GM19043 (cell line): ENCODE measurements at regions not wholly inside any gene's neighbourhood (a gene's known extent, or its start where the extent isn't known, plus 50 kb on each side); places are given as distances from the start of the nearest gene placed in this dataset.

Source experiments
- ATAC-seq: cut with Tn5 transposase; IDR thresholded peaks from one replicate; pipeline ENCODE4 v1.9.1; 2021; ENCODE audit warnings: low read depth; ENCODE audit not compliant: unreplicated experiment

- no peak for ATAC-seq
Measured at GRCh38 chr12:85568395-85569103, 267.7 kb downstream of the RASSF9 start.

DNA sequence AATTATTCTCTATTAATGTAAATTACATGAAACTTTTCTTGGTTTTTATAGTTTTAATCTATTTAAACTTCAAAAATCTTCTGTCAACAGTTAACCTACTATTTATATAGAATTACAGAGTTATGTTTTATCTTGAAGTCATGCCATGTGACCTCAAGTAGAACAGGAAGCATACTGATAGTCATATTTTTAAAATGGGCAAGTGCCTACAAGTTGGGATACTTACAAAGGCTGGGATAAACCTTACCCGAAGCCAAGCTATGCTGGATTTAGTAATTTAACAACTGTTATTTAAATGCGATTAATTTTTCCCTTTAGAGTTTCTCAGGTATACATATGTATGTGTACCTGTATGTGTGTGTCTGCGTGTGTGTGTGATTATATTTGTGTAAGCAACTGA is 266.9 kb downstream of the RASSF9 start:
- ATAC-seq, result no peak

- ATAC-seq, result no peak
Measured at GRCh38 chr12:85572956-85573355, 263.3 kb downstream of the RASSF9 start.

- ATAC-seq, result no peak
Measured at GRCh38 chr12:85573635-85574214, 262.5 kb downstream of the RASSF9 start.

- ATAC-seq, result no peak
Measured at GRCh38 chr12:85574291-85574690, 261.9 kb downstream of the RASSF9 start.

DNA sequence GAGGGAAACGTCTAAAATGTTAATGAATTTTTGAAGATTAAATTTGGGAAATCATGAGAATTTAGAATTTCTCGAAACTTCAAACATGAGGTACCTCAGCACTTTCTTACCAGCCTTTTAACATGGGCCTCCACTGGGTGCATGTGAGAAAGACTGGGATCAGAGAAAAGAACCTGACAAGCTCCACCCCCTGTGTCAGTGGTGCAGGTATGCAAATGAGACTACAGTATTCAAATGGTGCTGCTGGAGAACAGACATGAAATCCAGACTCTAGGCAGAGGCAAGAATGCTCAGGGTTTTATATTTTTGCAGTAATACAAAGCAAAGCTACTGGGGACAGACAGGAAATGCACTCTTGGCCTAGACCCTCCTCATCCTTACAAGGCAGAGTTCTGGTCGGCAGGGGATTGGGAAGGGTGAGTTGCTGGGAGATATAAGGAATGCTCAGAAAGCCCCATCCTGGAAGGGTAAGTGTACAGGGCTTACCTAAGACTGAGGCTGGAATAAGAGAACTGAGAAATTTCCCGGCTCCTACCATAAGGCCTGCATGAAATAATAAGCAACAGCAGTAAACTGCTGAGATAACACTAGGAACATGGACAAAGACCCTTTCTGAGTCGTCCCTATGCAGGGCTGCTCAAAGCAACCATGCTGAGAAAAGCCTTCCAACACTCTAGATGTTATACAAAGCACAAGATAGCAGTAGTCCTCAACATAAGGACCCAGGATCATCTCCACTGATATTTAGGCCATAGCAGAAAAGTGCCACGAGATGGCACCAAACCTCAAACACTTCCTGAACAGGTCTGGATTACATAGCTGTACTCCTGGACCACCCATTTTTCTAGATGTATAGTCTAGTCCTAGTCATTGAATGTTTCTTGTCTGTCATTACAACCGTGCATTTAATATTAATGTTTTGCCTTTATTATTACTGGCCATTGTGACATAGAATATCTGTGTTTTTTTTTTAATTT is 260.8 kb downstream of the RASSF9 start:
- peak; percentile 97 for ATAC-seq

DNA sequence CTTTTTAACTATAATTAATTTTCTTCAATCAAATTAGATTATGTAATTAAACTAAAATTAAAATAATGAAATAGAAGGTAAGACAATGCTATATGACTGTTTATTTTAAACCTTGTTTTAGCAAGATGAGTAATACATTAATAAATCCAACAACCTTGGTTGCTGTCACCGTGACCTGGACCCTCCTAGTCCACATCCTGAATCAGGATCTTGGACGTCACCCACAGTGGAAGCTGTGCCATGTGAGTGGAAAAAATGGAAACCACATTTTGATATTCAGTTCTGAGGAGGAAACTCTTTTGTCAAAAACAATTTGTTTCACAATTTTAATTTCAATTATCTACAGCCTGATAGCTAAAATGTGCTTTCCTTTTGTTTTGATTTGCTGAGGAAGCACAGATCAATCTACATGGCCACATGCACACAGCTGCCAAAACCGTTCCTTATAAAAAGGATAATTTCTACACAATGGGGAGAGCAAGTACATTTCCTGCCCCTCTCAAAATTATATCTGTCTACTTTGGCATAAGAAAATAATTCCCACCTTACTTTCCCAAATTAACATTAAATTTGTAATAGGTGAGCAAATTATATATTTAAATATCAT is 255.5 kb downstream of the RASSF9 start:
- ATAC-seq, result no peak

DNA sequence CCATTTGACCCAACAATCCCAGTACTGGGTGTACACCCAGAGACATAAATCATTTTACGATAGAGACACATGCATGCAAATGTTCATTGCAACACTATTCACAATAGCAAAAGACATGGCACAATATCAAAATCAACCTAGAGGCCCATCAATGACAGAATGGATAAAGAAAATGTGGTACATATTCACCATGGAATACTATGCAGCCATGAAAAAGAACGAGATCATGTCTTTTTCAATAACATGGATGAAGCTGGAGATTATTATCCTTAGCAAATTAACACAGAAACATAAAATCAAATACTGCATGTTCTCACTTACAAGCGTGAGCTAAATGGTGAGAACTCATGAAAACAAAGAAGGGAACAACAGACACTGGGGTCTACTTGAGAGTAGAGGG is 249.1 kb downstream of the RASSF9 start:
- no peak for ATAC-seq

DNA sequence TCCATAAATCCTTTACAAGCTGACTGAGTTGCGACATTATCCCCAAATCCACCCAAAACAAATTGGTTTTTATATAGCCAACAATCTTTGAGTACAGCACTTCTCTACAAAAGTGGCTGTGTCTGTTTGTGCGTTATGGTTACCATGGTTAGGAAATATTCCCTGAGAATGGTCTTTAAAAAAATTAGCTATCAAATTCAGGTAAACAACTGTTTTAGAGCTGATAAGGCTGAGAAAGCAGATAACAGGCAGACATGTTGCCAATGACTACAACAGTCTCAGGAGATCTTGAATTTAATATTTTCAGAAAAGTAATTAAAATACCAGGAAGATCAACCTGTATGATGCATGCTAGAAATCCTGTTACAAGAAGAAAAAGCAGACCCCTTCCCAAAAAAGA is 248.0 kb downstream of the RASSF9 start:
- ATAC-seq, result no peak

- no peak for ATAC-seq
Measured at GRCh38 chr12:85600841-85601240, 235.4 kb downstream of the RASSF9 start.

DNA sequence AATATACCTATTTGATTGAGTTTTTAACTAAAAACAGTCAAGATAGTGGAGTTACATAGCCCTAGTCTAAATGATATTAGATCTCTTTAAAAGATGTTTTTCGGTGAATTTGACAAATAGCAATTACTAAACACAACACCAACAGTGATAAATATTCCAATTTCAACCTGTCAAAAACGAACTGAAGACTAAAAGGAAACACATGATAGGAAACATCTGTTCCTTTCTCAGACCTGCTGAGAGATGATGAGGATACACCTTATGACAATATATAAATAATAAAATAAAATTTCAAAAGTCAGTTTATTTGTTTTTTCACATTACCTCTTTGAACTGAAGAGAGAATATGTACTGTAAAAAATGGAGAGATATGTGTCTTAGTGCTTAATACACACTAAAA is 232.7 kb downstream of the RASSF9 start:
- ATAC-seq, result no peak

DNA sequence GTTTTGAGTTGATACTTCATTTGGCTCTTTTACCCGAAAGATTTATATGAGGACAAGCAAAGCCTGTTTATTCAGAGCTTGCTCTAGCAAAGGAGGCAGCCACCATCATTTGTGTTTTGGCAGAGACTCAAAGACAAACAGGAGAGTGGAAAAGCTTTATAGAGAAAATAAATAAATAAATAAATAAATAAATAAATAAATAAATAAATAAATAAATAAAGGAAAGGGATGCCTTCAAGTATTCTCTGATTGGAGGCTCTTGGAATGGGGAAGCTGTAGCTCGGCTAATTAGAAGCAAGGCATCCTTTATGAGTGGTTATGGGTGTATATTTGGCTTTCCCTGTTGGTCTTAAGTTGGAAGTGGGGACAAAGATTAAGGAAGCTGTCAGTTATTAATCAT is 229.8 kb downstream of the RASSF9 start:
- no peak for ATAC-seq

- no peak for ATAC-seq
Measured at GRCh38 chr12:85609778-85610177, 226.4 kb downstream of the RASSF9 start.

DNA sequence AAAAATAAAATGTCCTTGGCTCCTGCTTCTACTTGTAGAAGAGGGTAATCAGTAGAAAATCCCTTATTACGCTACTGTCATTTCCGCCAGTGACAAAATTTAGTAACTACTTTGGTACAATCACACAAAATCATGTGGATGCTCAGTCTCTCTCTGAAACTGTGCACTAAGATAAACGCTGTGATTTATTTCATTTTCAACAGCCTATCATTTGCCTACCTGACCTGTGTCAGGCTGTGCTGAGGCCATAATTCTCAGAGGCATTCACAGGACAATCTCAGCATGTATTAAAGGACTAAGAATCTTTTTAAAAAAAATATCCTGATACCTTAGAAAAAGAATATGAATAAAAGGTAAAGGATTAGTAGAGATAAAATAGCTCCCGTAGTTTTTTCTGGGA is 226.0 kb downstream of the RASSF9 start:
- ATAC-seq, result no peak

GRCh38 chr12:85616201-85616600 is 220.0 kb downstream of the RASSF9 start:
- ATAC-seq, result no peak

- no peak for ATAC-seq
Measured at GRCh38 chr12:85617307-85618091, 218.7 kb downstream of the RASSF9 start.

DNA sequence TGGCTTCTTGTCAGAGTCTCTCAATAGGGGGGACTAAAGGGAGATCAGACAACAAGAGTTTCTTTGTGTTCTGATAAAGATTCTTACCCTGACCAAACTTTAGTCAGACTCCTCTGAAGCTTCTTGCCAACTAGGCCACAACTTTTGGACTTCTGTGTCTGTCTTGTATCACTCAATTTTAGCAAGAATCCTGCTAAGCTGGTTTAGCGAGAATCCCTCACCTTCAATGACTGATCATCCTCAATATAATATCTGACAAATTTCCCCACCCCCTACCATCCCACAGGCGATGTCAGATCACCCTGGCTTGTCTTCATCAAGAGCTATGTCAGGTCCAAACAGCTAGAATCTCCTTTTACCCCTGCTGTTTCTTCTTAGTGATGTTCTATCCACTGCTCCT is 215.2 kb downstream of the RASSF9 start:
- no peak for ATAC-seq

- ATAC-seq, result no peak
Measured at GRCh38 chr12:85623763-85624162, 212.4 kb downstream of the RASSF9 start.

DNA sequence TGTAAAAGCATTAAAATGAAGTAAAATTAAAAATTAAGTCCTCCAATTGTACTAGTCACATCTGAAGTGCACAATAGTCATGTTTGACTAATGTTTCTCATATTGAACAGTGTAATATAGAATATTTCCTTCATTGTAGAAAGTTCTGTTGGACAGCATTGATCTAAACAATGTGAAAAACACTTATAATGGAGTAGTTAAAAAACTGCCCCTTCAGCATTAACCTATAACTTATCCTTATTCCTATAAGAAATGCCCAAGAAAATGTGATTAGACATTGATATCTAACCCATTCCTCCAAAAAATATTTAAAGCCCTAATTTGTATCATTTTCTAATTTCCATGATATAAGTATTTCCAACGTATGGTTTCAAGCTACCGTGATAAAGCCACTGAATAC is 210.7 kb downstream of the RASSF9 start:
- no peak for ATAC-seq
